Testis (tissue), 2 donors: ENCODE measurements at regions not wholly inside any gene's neighbourhood (a gene's known extent, or its start where the extent isn't known, plus 50 kb on each side); places are given as distances from the start of the nearest gene placed in this dataset.

Experiments used
- POLR2A ChIP-seq: fragments of 450-650 bp; IDR thresholded peaks from one replicate; pipeline ENCODE4 v1.6.1; 2017; ENCODE audit warnings: antibody characterized with exemption, mild to moderate bottlenecking, moderate library complexity
- TF ChIP-seq, protein P1 (sequence below), 3 experiments: fragments of 450-650 bp in 2 of 3; fragments of 200-600 bp in 1 of 3; sonication (generic) in 1 of 3; IDR thresholded peaks; one replicate each; pipeline ENCODE4 v1.5.1; 2016 to 2019; ENCODE audit warnings: antibody characterized with exemption in 3 of 3, mild to moderate bottlenecking in 2 of 3, moderate library complexity in 1 of 3

DNA sequence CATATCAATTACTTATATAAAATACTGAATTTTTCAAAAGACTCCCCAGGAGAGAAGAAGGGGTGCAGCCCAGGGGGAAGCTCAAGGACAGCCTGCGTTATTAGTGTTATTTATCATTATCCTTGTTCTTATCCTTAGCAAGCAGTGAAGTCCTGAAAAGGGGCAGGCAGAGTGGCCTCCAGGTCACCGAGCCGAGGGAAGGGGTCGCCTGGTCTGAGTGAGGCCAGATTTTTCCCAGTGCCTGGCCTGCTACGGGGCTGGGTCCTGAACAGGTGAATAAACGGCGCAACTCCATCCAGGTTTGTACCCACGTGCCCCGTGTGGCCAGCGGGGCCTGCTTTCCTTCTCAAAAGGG is 123.7 kb downstream of the BRD1 start:
- TF ChIP-seq, protein P1, sequence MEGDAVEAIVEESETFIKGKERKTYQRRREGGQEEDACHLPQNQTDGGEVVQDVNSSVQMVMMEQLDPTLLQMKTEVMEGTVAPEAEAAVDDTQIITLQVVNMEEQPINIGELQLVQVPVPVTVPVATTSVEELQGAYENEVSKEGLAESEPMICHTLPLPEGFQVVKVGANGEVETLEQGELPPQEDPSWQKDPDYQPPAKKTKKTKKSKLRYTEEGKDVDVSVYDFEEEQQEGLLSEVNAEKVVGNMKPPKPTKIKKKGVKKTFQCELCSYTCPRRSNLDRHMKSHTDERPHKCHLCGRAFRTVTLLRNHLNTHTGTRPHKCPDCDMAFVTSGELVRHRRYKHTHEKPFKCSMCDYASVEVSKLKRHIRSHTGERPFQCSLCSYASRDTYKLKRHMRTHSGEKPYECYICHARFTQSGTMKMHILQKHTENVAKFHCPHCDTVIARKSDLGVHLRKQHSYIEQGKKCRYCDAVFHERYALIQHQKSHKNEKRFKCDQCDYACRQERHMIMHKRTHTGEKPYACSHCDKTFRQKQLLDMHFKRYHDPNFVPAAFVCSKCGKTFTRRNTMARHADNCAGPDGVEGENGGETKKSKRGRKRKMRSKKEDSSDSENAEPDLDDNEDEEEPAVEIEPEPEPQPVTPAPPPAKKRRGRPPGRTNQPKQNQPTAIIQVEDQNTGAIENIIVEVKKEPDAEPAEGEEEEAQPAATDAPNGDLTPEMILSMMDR (IDR thresholded peaks at IDR 0.05), result no peak
- TF ChIP-seq POLR2A, result no peak
